ENCODE measurements at regions not wholly inside any gene's neighbourhood (a gene's known extent, or its start where the extent isn't known, plus 50 kb on each side); places are given as distances from the start of the nearest gene placed in this dataset.
"Not testable (repeated sequence)": the region's sequence is repeated elsewhere in the genome, so short reads cannot be mapped to it uniquely, and the experiment has no call there.

DNA sequence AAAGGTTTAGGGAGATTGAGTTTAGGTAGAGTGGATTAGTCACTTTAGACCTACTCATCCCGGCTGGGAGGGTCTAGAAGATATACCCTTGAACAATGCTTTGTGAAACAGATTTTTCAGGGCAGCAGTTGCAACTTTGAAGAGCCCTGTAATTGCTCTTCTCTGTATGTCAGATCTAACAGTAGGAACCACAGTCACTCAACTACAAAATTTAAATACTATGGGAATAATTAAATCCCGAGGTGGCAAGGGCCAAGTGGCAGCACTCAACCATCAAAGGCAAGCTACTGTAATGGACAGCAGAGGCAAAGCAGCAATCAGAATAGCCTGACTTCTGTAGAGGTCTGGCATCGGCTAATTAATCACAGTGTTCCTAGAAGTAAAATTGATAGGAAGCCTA lies 97.5 kb downstream of the HOXA1 start:
- TF ChIP-seq, protein P1, sequence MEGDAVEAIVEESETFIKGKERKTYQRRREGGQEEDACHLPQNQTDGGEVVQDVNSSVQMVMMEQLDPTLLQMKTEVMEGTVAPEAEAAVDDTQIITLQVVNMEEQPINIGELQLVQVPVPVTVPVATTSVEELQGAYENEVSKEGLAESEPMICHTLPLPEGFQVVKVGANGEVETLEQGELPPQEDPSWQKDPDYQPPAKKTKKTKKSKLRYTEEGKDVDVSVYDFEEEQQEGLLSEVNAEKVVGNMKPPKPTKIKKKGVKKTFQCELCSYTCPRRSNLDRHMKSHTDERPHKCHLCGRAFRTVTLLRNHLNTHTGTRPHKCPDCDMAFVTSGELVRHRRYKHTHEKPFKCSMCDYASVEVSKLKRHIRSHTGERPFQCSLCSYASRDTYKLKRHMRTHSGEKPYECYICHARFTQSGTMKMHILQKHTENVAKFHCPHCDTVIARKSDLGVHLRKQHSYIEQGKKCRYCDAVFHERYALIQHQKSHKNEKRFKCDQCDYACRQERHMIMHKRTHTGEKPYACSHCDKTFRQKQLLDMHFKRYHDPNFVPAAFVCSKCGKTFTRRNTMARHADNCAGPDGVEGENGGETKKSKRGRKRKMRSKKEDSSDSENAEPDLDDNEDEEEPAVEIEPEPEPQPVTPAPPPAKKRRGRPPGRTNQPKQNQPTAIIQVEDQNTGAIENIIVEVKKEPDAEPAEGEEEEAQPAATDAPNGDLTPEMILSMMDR (IDR thresholded peaks at IDR 0.05), result not testable (repeated sequence)
- not testable (repeated sequence) for TF ChIP-seq POLR2A (IDR thresholded peaks at IDR 0.05; ENCODE audit: low read depth); EP300 (IDR thresholded peaks at IDR 0.05); POLR2AphosphoS5 (IDR thresholded peaks at IDR 0.05)
